Glutamatergic neuron (in vitro differentiated cells): ENCODE measurements at regions not wholly inside any gene's neighbourhood (a gene's known extent, or its start where the extent isn't known, plus 50 kb on each side); places are given as distances from the start of the nearest gene placed in this dataset.
"Not testable (repeated sequence)": the region's sequence is repeated elsewhere in the genome, so short reads cannot be mapped to it uniquely, and the experiment has no call there.

Experiments
- DNase-seq: peaks from one replicate; pipeline ENCODE4 v3.0.0; 2022
- H3K27ac Mint-ChIP-seq: one replicate; pipeline ENCODE4 v1.8.0; 2020; ENCODE audit warnings: mild to moderate bottlenecking, mixed read lengths, inconsistent platforms; ENCODE audit not compliant: unreplicated experiment
- H3K27me3 Mint-ChIP-seq: one replicate; pipeline ENCODE4 v1.8.0; 2020; ENCODE audit warnings: mild to moderate bottlenecking, moderate library complexity, mixed read lengths, inconsistent platforms; ENCODE audit not compliant: unreplicated experiment
- H3K36me3 Mint-ChIP-seq: one replicate; pipeline ENCODE4 v1.8.0; 2020; ENCODE audit warnings: mild to moderate bottlenecking, mixed read lengths, inconsistent platforms; ENCODE audit not compliant: unreplicated experiment
- H3K4me1 Mint-ChIP-seq: one replicate; pipeline ENCODE4 v1.8.0; 2020; ENCODE audit warnings: mild to moderate bottlenecking, low read depth, mixed read lengths, inconsistent platforms; ENCODE audit not compliant: unreplicated experiment
- H3K4me3 Mint-ChIP-seq: one replicate; pipeline ENCODE4 v1.8.0; 2020; ENCODE audit warnings: mild to moderate bottlenecking, mixed read lengths, inconsistent platforms; ENCODE audit not compliant: unreplicated experiment
- H3K9me3 Mint-ChIP-seq: one replicate; pipeline ENCODE4 v1.8.0; 2020; ENCODE audit warnings: mild to moderate bottlenecking, moderate library complexity, mixed read lengths, inconsistent platforms; ENCODE audit not compliant: unreplicated experiment
- CTCF ChIP-seq: fragments of 200-600 bp; sonication (generic); IDR thresholded peaks from one replicate; pipeline ENCODE4 v1.5.0; 2021; ENCODE audit not compliant: partially characterized antibody, unreplicated experiment

GRCh38 chr10:29774475-29774874 is 139.7 kb upstream of the SVIL start:
- H3K9me3 Mint-ChIP-seq, result peaks cover 2% of the 10 kb centered on the region
- no peaks in the 10 kb centered on the region for H3K4me1 Mint-ChIP-seq

GRCh38 chr10:29773675-29774091 is 138.9 kb upstream of the SVIL start:
- no peaks in the 10 kb centered on the region for H3K27me3 Mint-ChIP-seq

More at GRCh38 chr10:29774475-29774874, 139.7 kb upstream of the SVIL start:
- Mint-ChIP-seq H3K27me3 (no peaks in the 10 kb centered on the region), H3K36me3 (peaks cover 11% of the 10 kb centered on the region), H3K4me3 (no peak overlapping the region), H3K27ac (no peak overlapping the region)
- no peak for TF ChIP-seq CTCF
- DNase-seq, result no peak

GRCh38 chr10:29772403-29772802 is 137.6 kb upstream of the SVIL start:
- no peak for TF ChIP-seq CTCF
- H3K27ac Mint-ChIP-seq, result no peak overlapping the region
- no peak overlapping the region for H3K4me3 Mint-ChIP-seq
- H3K36me3 Mint-ChIP-seq, result peaks cover 8% of the 10 kb centered on the region
- H3K4me1 Mint-ChIP-seq, result no peaks in the 10 kb centered on the region
- H3K9me3 Mint-ChIP-seq, result peaks cover 2% of the 10 kb centered on the region
- no peak for DNase-seq
- H3K27me3 Mint-ChIP-seq, result no peaks in the 10 kb centered on the region

More at GRCh38 chr10:29773675-29774091, 138.9 kb upstream of the SVIL start:
- Mint-ChIP-seq H3K9me3 (peaks cover 2% of the 10 kb centered on the region), H3K36me3 (peaks cover 11% of the 10 kb centered on the region), H3K4me3 (no peak overlapping the region), H3K27ac (no peak overlapping the region), H3K4me1 (no peaks in the 10 kb centered on the region)
- no peak for DNase-seq
- TF ChIP-seq CTCF, result no peak

GRCh38 chr10:29771376-29771775 is 136.6 kb upstream of the SVIL start:
- no peak overlapping the region for H3K4me3 Mint-ChIP-seq
- peaks cover 2% of the 10 kb centered on the region for H3K9me3 Mint-ChIP-seq
- H3K4me1 Mint-ChIP-seq, result no peaks in the 10 kb centered on the region
- H3K36me3 Mint-ChIP-seq, result peaks cover 8% of the 10 kb centered on the region
- TF ChIP-seq CTCF, result no peak
- DNase-seq, result no peak
- no peaks in the 10 kb centered on the region for H3K27me3 Mint-ChIP-seq
- no peak overlapping the region for H3K27ac Mint-ChIP-seq

- H3K4me3 Mint-ChIP-seq, H3K27ac Mint-ChIP-seq, H3K9me3 Mint-ChIP-seq, DNase-seq, H3K27me3 Mint-ChIP-seq, H3K36me3 Mint-ChIP-seq, H3K4me1 Mint-ChIP-seq: not testable (repeated sequence)
Measured at GRCh38 chr10:29769277-29769676, 134.5 kb upstream of the SVIL start.

GRCh38 chr10:29767968-29768367 is 133.2 kb upstream of the SVIL start:
- no peak for DNase-seq
- no peak overlapping the region for H3K4me3 Mint-ChIP-seq
- peaks cover 8% of the 10 kb centered on the region for H3K36me3 Mint-ChIP-seq
- H3K27me3 Mint-ChIP-seq, result no peaks in the 10 kb centered on the region
- TF ChIP-seq CTCF, result no peak
- H3K4me1 Mint-ChIP-seq, result peaks cover 4% of the 10 kb centered on the region
- H3K27ac Mint-ChIP-seq, result no peak overlapping the region
- peaks cover 4% of the 10 kb centered on the region for H3K9me3 Mint-ChIP-seq
